Ishikawa (cell line): ENCODE measurements at regions not wholly inside any gene's neighbourhood (a gene's known extent, or its start where the extent isn't known, plus 50 kb on each side); places are given as distances from the start of the nearest gene placed in this dataset.

ENCODE experiments used
- CEBPB ChIP-seq: IDR thresholded peaks from 2 replicates; pipeline ENCODE4 v1.6.1; 2012
- CREB1 ChIP-seq: IDR thresholded peaks from 2 replicates; pipeline ENCODE4 v1.6.1; 2012; ENCODE audit warnings: low read depth
- EGR1 ChIP-seq: IDR thresholded peaks from 2 replicates; pipeline ENCODE4 v1.6.1; 2012
- EP300 ChIP-seq: IDR thresholded peaks from 2 replicates; pipeline ENCODE4 v1.6.1; 2012; ENCODE audit warnings: borderline replicate concordance
- NFIC ChIP-seq: IDR thresholded peaks from 2 replicates; pipeline ENCODE4 v1.6.1; 2012
- RAD21 ChIP-seq: IDR thresholded peaks from 2 replicates; pipeline ENCODE4 v1.6.1; 2012; ENCODE audit warnings: low read depth
- TAF1 ChIP-seq: IDR thresholded peaks from 2 replicates; pipeline ENCODE4 v1.6.1; 2012; ENCODE audit warnings: low read depth, mild to moderate bottlenecking
- TCF12 ChIP-seq: IDR thresholded peaks from 2 replicates; pipeline ENCODE4 v1.6.1; 2012; ENCODE audit warnings: low read depth
- TEAD4 ChIP-seq: IDR thresholded peaks from 2 replicates; pipeline ENCODE4 v1.6.1; 2012
- USF1 ChIP-seq: IDR thresholded peaks from 2 replicates; pipeline ENCODE4 v1.6.1; 2012
- YY1 ChIP-seq: IDR thresholded peaks from 2 replicates; pipeline ENCODE4 v1.6.1; 2012; ENCODE audit warnings: low read depth
- ZBTB7A ChIP-seq: IDR thresholded peaks from 2 replicates; pipeline ENCODE4 v1.6.1; 2012; ENCODE audit warnings: low read depth
- TF ChIP-seq, protein P1 (sequence below): IDR thresholded peaks from 2 replicates; pipeline ENCODE4 v1.6.1; 2012; ENCODE audit warnings: low read depth, mild to moderate bottlenecking
- TF ChIP-seq, protein P2 (sequence below): IDR thresholded peaks from 2 replicates; pipeline ENCODE4 v1.6.1; 2012

- TF ChIP-seq, protein P1, sequence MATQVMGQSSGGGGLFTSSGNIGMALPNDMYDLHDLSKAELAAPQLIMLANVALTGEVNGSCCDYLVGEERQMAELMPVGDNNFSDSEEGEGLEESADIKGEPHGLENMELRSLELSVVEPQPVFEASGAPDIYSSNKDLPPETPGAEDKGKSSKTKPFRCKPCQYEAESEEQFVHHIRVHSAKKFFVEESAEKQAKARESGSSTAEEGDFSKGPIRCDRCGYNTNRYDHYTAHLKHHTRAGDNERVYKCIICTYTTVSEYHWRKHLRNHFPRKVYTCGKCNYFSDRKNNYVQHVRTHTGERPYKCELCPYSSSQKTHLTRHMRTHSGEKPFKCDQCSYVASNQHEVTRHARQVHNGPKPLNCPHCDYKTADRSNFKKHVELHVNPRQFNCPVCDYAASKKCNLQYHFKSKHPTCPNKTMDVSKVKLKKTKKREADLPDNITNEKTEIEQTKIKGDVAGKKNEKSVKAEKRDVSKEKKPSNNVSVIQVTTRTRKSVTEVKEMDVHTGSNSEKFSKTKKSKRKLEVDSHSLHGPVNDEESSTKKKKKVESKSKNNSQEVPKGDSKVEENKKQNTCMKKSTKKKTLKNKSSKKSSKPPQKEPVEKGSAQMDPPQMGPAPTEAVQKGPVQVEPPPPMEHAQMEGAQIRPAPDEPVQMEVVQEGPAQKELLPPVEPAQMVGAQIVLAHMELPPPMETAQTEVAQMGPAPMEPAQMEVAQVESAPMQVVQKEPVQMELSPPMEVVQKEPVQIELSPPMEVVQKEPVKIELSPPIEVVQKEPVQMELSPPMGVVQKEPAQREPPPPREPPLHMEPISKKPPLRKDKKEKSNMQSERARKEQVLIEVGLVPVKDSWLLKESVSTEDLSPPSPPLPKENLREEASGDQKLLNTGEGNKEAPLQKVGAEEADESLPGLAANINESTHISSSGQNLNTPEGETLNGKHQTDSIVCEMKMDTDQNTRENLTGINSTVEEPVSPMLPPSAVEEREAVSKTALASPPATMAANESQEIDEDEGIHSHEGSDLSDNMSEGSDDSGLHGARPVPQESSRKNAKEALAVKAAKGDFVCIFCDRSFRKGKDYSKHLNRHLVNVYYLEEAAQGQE = no peak
- TF ChIP-seq TEAD4 (no peak), TAF1 (no peak), EP300 (no peak), YY1 (no peak), EGR1 (no peak), ZBTB7A (no peak), RAD21 (no peak), CEBPB (no peak), CREB1 (no peak), TCF12 (no peak), USF1 (no peak), NFIC (no peak)
- TF ChIP-seq, protein P2, sequence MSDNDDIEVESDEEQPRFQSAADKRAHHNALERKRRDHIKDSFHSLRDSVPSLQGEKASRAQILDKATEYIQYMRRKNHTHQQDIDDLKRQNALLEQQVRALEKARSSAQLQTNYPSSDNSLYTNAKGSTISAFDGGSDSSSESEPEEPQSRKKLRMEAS = no peak
Observed at GRCh38 chr12:13924286-13924685, 57.1 kb downstream of the GRIN2B start.
